GM12864 (cell line): ENCODE measurements at regions not wholly inside any gene's neighbourhood (a gene's known extent, or its start where the extent isn't known, plus 50 kb on each side); places are given as distances from the start of the nearest gene placed in this dataset.

Source experiments
- DNase-seq: peaks from one replicate; pipeline ENCODE4 v3.0.0-alpha.2; 2011; ENCODE audit warnings: low read depth
- H3K4me3 ChIP-seq: 2 replicates; pipeline ENCODE4 v1.5.1; 2011; ENCODE audit warnings: mild to moderate bottlenecking, low read depth, low read length, control low read depth
- TF ChIP-seq, protein P1 (sequence below): IDR thresholded peaks from 2 replicates; pipeline ENCODE4 v1.5.1; 2011; ENCODE audit warnings: low read depth, mild to moderate bottlenecking, moderate library complexity, low read length, control low read depth, inconsistent platforms; ENCODE audit errors: missing control alignments

DNA sequence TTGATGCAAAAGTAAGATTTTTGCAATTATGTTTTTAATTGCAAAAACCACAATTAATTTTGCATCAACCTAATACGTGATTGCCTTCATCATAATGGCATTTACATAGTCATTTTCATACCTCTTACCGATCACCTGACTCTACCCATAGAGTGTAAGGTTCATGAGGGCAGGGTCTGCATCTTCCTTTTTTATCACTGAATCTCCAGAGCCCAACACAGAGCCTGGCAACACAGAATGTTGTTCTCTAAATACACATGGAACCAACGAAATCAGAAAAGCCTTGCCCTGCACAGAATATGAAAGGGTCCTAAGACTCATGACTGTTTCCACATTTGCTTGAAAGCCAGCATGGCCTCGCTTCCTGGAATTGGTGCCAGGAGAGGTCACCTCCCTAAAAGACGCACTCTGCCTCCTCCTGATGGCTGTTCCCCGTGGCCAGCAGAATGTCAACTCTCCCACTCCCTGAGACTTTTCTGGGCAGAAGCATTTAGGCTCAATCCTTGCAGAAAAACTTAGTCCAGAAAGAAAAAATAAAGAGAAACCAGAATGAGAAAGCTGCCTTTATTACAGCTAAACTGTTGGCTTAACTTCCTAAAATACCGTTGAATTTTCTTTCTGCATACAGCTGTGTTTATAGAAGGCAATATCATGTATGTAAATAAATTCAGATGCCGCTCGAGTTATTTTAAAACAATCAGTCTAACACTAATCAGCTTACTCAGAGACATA, 327.8 kb upstream of the MAF start:
- TF ChIP-seq, protein P1, sequence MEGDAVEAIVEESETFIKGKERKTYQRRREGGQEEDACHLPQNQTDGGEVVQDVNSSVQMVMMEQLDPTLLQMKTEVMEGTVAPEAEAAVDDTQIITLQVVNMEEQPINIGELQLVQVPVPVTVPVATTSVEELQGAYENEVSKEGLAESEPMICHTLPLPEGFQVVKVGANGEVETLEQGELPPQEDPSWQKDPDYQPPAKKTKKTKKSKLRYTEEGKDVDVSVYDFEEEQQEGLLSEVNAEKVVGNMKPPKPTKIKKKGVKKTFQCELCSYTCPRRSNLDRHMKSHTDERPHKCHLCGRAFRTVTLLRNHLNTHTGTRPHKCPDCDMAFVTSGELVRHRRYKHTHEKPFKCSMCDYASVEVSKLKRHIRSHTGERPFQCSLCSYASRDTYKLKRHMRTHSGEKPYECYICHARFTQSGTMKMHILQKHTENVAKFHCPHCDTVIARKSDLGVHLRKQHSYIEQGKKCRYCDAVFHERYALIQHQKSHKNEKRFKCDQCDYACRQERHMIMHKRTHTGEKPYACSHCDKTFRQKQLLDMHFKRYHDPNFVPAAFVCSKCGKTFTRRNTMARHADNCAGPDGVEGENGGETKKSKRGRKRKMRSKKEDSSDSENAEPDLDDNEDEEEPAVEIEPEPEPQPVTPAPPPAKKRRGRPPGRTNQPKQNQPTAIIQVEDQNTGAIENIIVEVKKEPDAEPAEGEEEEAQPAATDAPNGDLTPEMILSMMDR, result no peak
- DNase-seq, result no peak

DNA sequence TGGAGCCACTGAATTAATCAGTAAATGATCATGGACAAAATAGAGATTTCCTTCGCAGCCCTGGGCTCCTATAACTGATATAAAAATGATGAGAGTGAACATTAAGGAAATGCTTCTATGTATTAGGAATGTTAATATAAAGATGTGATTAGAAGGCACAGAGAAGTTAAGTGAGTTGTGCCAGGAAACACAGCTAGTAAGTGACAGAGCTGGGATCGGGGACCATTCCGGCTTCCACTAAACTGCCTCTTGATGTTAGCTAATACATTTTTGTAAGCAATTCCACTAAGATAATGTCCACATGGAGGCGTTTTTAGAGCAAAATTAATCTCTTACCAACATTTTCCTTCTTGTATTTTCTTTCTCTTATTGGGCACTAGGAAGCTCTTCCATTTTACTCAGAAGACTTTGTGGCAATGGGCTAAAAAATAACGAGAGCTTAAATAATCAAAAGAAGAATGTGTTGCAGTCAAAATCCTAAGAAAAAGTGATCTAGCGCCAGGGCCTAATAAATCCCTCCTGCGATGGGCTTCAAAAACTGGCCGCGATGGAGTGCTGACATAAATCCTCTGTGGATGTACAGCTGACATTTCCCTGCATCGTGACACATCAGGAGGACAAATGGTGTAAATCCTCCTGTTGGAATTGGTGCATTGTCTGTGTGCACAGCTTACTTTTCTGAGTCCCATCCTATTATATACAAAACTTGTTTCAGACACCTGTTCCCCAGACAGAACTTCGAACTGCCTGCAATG, 326.1 kb upstream of the MAF start:
- H3K4me3 ChIP-seq, result no peak overlapping the region
- no peak for DNase-seq
- TF ChIP-seq, protein P1, result no peak

More for the DNA sequence above, 327.8 kb upstream of the MAF start:
- H3K4me3 ChIP-seq, result no peak overlapping the region

DNA sequence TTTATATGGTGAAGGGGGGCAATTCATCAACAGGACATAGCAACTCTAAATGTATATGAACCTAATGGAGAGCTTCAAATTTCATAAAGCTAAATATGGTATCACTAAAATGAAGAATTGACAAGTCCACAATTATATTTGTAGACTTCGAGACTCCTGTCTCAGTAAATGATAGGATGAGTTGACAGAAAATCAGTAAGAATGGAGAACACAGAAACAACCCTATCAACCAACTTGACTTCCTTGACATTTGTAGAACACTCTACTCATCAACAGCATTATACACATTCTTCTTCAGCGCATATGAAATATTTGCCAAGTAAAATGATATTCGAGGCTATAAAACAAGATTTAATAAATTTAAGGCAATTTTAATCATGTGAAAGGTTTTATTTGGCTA, 322.9 kb upstream of the MAF start:
- TF ChIP-seq, protein P1, result no peak
- no peak overlapping the region for H3K4me3 ChIP-seq
- DNase-seq, result no peak

DNA sequence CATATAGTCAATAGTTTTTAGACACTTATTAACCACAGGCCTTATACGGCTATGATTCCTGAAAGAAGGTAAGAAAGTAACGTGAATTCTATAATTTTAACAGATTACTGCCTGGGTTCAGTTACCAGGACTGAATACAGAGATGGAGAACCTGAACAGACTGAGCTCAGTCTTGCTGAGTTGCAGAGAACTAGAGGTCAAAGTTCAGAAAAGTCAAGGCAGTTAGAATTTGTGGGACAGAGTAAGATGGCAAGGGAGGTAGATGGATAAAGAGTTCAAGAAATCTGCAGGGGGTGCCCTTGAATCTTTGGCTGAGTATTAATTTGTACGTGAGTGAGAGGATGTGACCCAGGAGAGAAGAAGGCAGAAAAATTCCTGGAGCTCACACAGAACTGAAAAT, 320.1 kb upstream of the MAF start:
- H3K4me3 ChIP-seq, result no peak overlapping the region
- no peak for DNase-seq
- TF ChIP-seq, protein P1, result no peak

DNA sequence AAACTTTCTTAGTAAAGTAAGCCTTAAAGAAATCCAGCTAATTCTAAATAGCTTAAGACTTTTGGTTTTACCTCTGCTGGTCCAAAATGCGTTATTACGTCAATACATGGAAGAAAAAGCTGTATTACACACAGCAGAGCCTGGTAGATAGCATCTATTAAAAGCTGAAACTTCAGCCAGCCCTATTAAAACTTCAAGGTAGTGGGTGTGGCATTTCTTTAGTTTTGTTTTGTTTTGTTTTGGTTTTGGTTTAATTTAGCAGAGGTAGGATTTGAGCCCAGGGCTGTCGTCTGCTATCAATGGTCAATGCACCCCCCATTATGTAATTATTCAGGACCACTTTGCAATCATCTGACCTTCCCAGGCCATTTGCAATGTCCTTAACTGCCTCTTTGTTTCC, 318.4 kb upstream of the MAF start:
- H3K4me3 ChIP-seq, result no peak overlapping the region
- TF ChIP-seq, protein P1, result no peak

DNA sequence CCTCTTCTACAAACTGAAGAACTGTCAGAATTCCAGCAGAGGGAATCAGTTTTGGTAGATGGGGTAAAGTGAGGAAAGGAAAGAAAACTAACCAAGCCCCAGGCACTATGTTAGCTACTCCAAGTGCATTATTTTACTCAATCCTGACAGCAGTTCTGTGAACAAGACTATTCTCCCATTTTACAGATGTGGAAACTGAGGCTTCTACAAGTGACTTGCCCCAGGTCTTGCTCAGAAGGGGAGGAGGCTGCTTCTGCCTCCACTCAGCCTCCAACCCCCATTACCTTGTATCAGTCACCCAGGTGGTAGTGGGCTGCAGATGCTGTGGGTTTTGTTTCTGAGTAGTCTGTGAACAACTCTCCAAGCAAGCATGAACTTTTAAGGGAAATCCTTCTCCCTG, 315.2 kb upstream of the MAF start:
- H3K4me3 ChIP-seq, result no peak overlapping the region
- TF ChIP-seq, protein P1, result no peak
- no peak for DNase-seq

More for the DNA sequence above, 318.4 kb upstream of the MAF start:
- no peak for DNase-seq
